ENCODE measurements at regions not wholly inside any gene's neighbourhood (a gene's known extent, or its start where the extent isn't known, plus 50 kb on each side); places are given as distances from the start of the nearest gene placed in this dataset.

GRCh38 chr4:79827283-79827682, 245.7 kb downstream of the ANTXR2 start:
- TF ChIP-seq CTCF (IDR thresholded peaks at IDR 0.05; ENCODE audit: poor library complexity): no peak
- TF ChIP-seq EZH2phosphoT487 (IDR thresholded peaks at IDR 0.05; ENCODE audit: low read depth, severe bottlenecking, unreplicated experiment): no peak
- no peak for TF ChIP-seq EZH2 (IDR thresholded peaks at IDR 0.05; ENCODE audit: borderline replicate concordance)

All from hepatocyte (in vitro differentiated cells).